Neural crest cell (in vitro differentiated cells): ENCODE measurements at regions not wholly inside any gene's neighbourhood (a gene's known extent, or its start where the extent isn't known, plus 50 kb on each side); places are given as distances from the start of the nearest gene placed in this dataset.

Experiments
- DNase-seq: peaks from one replicate; pipeline ENCODE4 v3.0.0; 2021; ENCODE audit warnings: low read depth, mixed read lengths, low spot score
- H3K27ac Mint-ChIP-seq: one replicate; pipeline ENCODE4 v1.8.0; 2021; ENCODE audit warnings: mild to moderate bottlenecking, mixed read lengths; ENCODE audit not compliant: unreplicated experiment
- H3K27me3 Mint-ChIP-seq: 2 replicates; pipeline ENCODE4 v1.8.0; 2021; ENCODE audit warnings: low read depth, mild to moderate bottlenecking, mixed read lengths
- H3K36me3 Mint-ChIP-seq: 2 replicates; pipeline ENCODE4 v1.8.0; 2021; ENCODE audit warnings: low read depth, mild to moderate bottlenecking, mixed read lengths
- H3K4me1 Mint-ChIP-seq: 2 replicates; pipeline ENCODE4 v1.8.0; 2021; ENCODE audit warnings: mixed read lengths
- H3K4me3 Mint-ChIP-seq: one replicate; pipeline ENCODE4 v1.8.0; 2021; ENCODE audit warnings: mild to moderate bottlenecking, mixed read lengths
- H3K9me3 Mint-ChIP-seq: 2 replicates; pipeline ENCODE4 v1.8.0; 2021; ENCODE audit warnings: mixed read lengths
- TF ChIP-seq, protein P1 (sequence below): fragments of 200-600 bp; sonication (generic); conservative IDR thresholded peaks from 2 replicates; pipeline ENCODE4 v1.5.0; 2021; ENCODE audit warnings: antibody characterized with exemption, mild to moderate bottlenecking

GRCh38 chr6:21332660-21333059, 260.9 kb upstream of the SOX4 start:
- Mint-ChIP-seq H3K36me3 (no peaks in the 10 kb centered on the region), H3K9me3 (peaks cover 2% of the 10 kb centered on the region), H3K4me3 (no peak overlapping the region), H3K4me1 (peaks cover 8% of the 10 kb centered on the region), H3K27ac (no peak overlapping the region), H3K27me3 (no peaks in the 10 kb centered on the region)
- DNase-seq = no peak
- TF ChIP-seq, protein P1, sequence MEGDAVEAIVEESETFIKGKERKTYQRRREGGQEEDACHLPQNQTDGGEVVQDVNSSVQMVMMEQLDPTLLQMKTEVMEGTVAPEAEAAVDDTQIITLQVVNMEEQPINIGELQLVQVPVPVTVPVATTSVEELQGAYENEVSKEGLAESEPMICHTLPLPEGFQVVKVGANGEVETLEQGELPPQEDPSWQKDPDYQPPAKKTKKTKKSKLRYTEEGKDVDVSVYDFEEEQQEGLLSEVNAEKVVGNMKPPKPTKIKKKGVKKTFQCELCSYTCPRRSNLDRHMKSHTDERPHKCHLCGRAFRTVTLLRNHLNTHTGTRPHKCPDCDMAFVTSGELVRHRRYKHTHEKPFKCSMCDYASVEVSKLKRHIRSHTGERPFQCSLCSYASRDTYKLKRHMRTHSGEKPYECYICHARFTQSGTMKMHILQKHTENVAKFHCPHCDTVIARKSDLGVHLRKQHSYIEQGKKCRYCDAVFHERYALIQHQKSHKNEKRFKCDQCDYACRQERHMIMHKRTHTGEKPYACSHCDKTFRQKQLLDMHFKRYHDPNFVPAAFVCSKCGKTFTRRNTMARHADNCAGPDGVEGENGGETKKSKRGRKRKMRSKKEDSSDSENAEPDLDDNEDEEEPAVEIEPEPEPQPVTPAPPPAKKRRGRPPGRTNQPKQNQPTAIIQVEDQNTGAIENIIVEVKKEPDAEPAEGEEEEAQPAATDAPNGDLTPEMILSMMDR = no peak

DNA sequence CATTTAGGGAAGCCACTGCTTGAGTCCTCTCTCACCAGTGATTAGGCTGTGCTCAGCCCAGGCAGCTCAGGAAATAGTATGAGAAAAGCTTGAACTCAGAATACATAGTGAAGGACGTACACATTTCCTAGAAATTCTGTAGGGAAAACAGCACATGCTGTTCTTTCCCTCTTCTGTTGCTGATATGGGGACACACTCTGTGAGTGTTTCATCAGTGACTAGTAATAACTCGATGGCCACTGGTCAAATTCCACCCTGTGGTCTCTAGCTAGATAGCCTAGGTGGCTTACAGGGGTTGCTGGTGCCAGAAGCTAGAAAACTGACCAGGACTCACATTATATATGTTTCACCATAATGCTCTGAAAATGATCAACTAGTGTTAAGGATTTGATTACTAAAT, 259.8 kb upstream of the SOX4 start:
- TF ChIP-seq, protein P1 = no peak
- H3K36me3 Mint-ChIP-seq = no peaks in the 10 kb centered on the region
- H3K27ac Mint-ChIP-seq = no peak overlapping the region
- DNase-seq = no peak
- no peak overlapping the region for H3K4me3 Mint-ChIP-seq
- H3K9me3 Mint-ChIP-seq = peaks cover 2% of the 10 kb centered on the region
- H3K4me1 Mint-ChIP-seq = peaks cover 5% of the 10 kb centered on the region
- H3K27me3 Mint-ChIP-seq = no peaks in the 10 kb centered on the region

GRCh38 chr6:21334651-21335050, 258.9 kb upstream of the SOX4 start:
- Mint-ChIP-seq H3K27ac (no peak overlapping the region), H3K27me3 (no peaks in the 10 kb centered on the region), H3K4me3 (no peak overlapping the region), H3K9me3 (peaks cover 2% of the 10 kb centered on the region), H3K36me3 (peaks cover 3% of the 10 kb centered on the region), H3K4me1 (no peaks in the 10 kb centered on the region)
- TF ChIP-seq, protein P1 = no peak
- no peak for DNase-seq

GRCh38 chr6:21335591-21335990, 258.0 kb upstream of the SOX4 start:
- H3K36me3 Mint-ChIP-seq = peaks cover 3% of the 10 kb centered on the region
- H3K27me3 Mint-ChIP-seq = no peaks in the 10 kb centered on the region
- TF ChIP-seq, protein P1 = no peak
- no peak overlapping the region for H3K4me3 Mint-ChIP-seq
- no peaks in the 10 kb centered on the region for H3K4me1 Mint-ChIP-seq
- H3K9me3 Mint-ChIP-seq = peaks cover 2% of the 10 kb centered on the region
- DNase-seq = no peak
- no peak overlapping the region for H3K27ac Mint-ChIP-seq

DNA sequence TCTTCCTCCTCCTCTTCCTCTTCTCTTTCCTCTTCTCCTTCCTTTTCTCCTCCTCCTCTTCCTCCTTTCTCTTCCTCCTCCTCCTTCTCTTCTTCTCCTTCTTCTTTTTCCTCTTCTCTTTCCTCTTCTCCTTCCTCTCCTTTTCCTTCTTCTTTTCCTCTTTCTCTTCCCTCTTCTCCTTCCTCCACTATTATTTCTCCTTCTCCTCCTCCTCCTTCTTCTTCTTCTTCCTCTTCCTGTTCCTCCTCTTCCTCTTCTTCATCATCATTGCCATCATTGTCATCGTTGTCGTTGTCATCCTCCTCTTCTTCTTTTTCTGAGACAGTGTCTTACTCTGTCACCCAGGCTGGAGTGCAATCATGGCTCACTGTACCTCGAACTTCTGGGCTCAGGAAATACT, 256.3 kb upstream of the SOX4 start:
- Mint-ChIP-seq H3K9me3 (no peaks in the 10 kb centered on the region), H3K27ac (no peak overlapping the region), H3K27me3 (no peaks in the 10 kb centered on the region), H3K4me1 (no peaks in the 10 kb centered on the region), H3K36me3 (peaks cover 3% of the 10 kb centered on the region), H3K4me3 (no peak overlapping the region)
- DNase-seq = no peak
- TF ChIP-seq, protein P1 = no peak

DNA sequence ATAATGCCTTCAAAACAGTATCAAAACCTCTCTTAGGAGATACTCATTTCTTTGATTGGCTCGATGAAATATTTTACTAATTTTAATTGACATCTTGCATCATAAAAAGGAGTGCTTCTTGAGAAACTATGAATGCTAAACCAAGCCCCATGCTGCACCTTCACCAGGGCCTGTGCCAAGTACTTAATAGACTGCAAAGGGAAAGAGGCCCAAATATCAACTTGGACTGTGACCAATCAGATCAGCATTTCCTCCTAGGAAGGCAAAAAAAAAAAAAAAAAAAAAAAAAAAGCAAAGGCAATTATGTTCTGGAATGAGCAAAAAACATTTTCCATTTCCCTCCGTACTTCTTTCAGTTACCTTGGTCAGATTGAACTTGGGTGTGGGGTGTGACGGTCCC, 253.0 kb upstream of the SOX4 start:
- TF ChIP-seq, protein P1 = no peak
- no peak for DNase-seq
- Mint-ChIP-seq H3K36me3 (peaks cover 8% of the 10 kb centered on the region), H3K27ac (no peak overlapping the region), H3K27me3 (no peaks in the 10 kb centered on the region), H3K9me3 (peaks cover 10% of the 10 kb centered on the region), H3K4me1 (no peaks in the 10 kb centered on the region), H3K4me3 (no peak overlapping the region)
